Mucosa of descending colon (tissue), 3 donors: ENCODE measurements at regions not wholly inside any gene's neighbourhood (a gene's known extent, or its start where the extent isn't known, plus 50 kb on each side); places are given as distances from the start of the nearest gene placed in this dataset.

Source experiments
- ATAC-seq: fragments of 200-7000 bp; cut with Tn5 transposase; one replicate; pipeline ENCODE4 v1.9.1; 2020; ENCODE audit warnings: mild to moderate bottlenecking, moderate library complexity
- DNase-seq, 3 donors: peaks; one replicate each; pipeline ENCODE4 v3.0.0-alpha.2; 2020
- H3K36me3 ChIP-seq: fragments of 200-600 bp; one replicate; pipeline ENCODE4 v1.8.0; 2021; ENCODE audit warnings: low read depth, mild to moderate bottlenecking
- H3K4me1 ChIP-seq: fragments of 200-600 bp; one replicate; pipeline ENCODE4 v1.8.0; 2021; ENCODE audit warnings: low read depth, mild to moderate bottlenecking
- H3K4me3 ChIP-seq: fragments of 200-600 bp; one replicate; pipeline ENCODE4 v1.8.0; 2021; ENCODE audit warnings: mild to moderate bottlenecking
- H3K9me3 ChIP-seq: fragments of 200-600 bp; one replicate; pipeline ENCODE4 v1.8.0; 2021; ENCODE audit warnings: mild to moderate bottlenecking
- CTCF ChIP-seq: fragments of 200-600 bp; IDR thresholded peaks from one replicate; pipeline ENCODE4 v1.8.0; 2022; ENCODE audit warnings: antibody characterized with exemption, mild to moderate bottlenecking
- intact Hi-C, 2 donors: fragments of 100-400 bp; cut with DNase I in 1 of 2; cut with micrococcal nuclease in 1 of 2; formaldehyde crosslinking; loops; one replicate each; pipeline versions ENCODE4 v1.11.0 to v1.11.1; 2022; cut with DNase I, micrococcal nuclease
- donor health status: DM: no; HTN: no; CAD: no; lungs with moderate emphysema.
- donor health status: DM: no; HTN: no; CAD: no.
- donor health status: DM: no; HTN: yes; CAD: no.

- DNase-seq = no peak
These were observed 931.9 kb upstream of the TMEM132C start for GRCh38 chr12:127334912-127335644.

GRCh38 chr12:127336416-127336815 lies 930.6 kb upstream of the TMEM132C start:
- intact Hi-C loops = no loop called here
- H3K4me3 ChIP-seq = no peak overlapping the region
- H3K9me3 ChIP-seq = no peaks in the 10 kb centered on the region
- ATAC-seq (no peak), DNase-seq (no peak)
- no peaks in the 10 kb centered on the region for H3K36me3 ChIP-seq
- H3K4me1 ChIP-seq = no peaks in the 10 kb centered on the region
- TF ChIP-seq CTCF = no peak

More at GRCh38 chr12:127334912-127335644, 931.9 kb upstream of the TMEM132C start:
- no peak for ATAC-seq
- Histone ChIP-seq H3K36me3 (no peaks in the 10 kb centered on the region), H3K4me1 (no peaks in the 10 kb centered on the region), H3K9me3 (no peaks in the 10 kb centered on the region), H3K4me3 (no peak overlapping the region)
- intact Hi-C loops = no loop called here
- TF ChIP-seq CTCF = no peak

- H3K4me1 ChIP-seq = no peaks in the 10 kb centered on the region
- DNase-seq = no peak
- no peak for ATAC-seq
These were observed 927.9 kb upstream of the TMEM132C start for GRCh38 chr12:127339065-127339464.

GRCh38 chr12:127340381-127340780 lies 926.6 kb upstream of the TMEM132C start:
- DNase-seq = no peak
- no peaks in the 10 kb centered on the region for H3K9me3 ChIP-seq
- intact Hi-C loops = no loop called here
- TF ChIP-seq CTCF = no peak
- H3K4me1 ChIP-seq = no peaks in the 10 kb centered on the region
- H3K4me3 ChIP-seq = no peak overlapping the region
- no peak for ATAC-seq
- no peaks in the 10 kb centered on the region for H3K36me3 ChIP-seq

More at GRCh38 chr12:127339065-127339464, 927.9 kb upstream of the TMEM132C start:
- H3K9me3 ChIP-seq = no peaks in the 10 kb centered on the region
- intact Hi-C loops = no loop called here
- H3K4me3 ChIP-seq = no peak overlapping the region
- no peaks in the 10 kb centered on the region for H3K36me3 ChIP-seq
- no peak for TF ChIP-seq CTCF

- no peak for TF ChIP-seq CTCF
- ATAC-seq = no peak
- intact Hi-C loops = no loop called here
- H3K4me3 ChIP-seq = no peak overlapping the region
- peaks cover 5% of the 10 kb centered on the region for H3K9me3 ChIP-seq
- no peaks in the 10 kb centered on the region for H3K4me1 ChIP-seq
- DNase-seq = no peak
- H3K36me3 ChIP-seq = no peaks in the 10 kb centered on the region
These were observed 924.1 kb upstream of the TMEM132C start for GRCh38 chr12:127342861-127343260.
